Neuron (in vitro differentiated cells): ENCODE measurements at regions not wholly inside any gene's neighbourhood (a gene's known extent, or its start where the extent isn't known, plus 50 kb on each side); places are given as distances from the start of the nearest gene placed in this dataset.

ENCODE experiments used
- H2AFZ ChIP-seq: one replicate; pipeline ENCODE4 v1.6.1; 2013; ENCODE audit warnings: low read depth, mild to moderate bottlenecking, inconsistent platforms, low read length, moderate library complexity
- H3K27me3 ChIP-seq: one replicate; pipeline ENCODE4 v1.6.1; 2013; ENCODE audit warnings: low read length; ENCODE audit not compliant: insufficient read depth
- H3K36me3 ChIP-seq: one replicate; pipeline ENCODE4 v1.6.1; 2013; ENCODE audit warnings: low read length; ENCODE audit not compliant: insufficient read depth
- H3K4me1 ChIP-seq: one replicate; pipeline ENCODE4 v1.6.1; 2013; ENCODE audit warnings: low read length; ENCODE audit not compliant: insufficient read depth
- H3K4me3 ChIP-seq: 2 replicates; pipeline ENCODE4 v1.5.1; 2013; ENCODE audit warnings: mild to moderate bottlenecking, low read length, moderate library complexity
- H3K9me3 ChIP-seq: one replicate; pipeline ENCODE4 v1.6.1; 2013; ENCODE audit warnings: low read length

- H3K4me3 ChIP-seq: no peak overlapping the region
- no peaks in the 10 kb centered on the region for H3K36me3 ChIP-seq
- no peaks in the 10 kb centered on the region for H3K4me1 ChIP-seq
Observed at GRCh38 chr2:64287202-64287740, 143.1 kb upstream of the PELI1 start.

GRCh38 chr2:64288321-64289193 lies 144.3 kb upstream of the PELI1 start:
- Histone ChIP-seq H3K36me3 (no peaks in the 10 kb centered on the region), H3K4me1 (no peaks in the 10 kb centered on the region), H3K4me3 (no peak overlapping the region), H3K27me3 (no peaks in the 10 kb centered on the region), H3K9me3 (no peaks in the 10 kb centered on the region), H2AFZ (no peak overlapping the region)

More at GRCh38 chr2:64287202-64287740, 143.1 kb upstream of the PELI1 start:
- no peaks in the 10 kb centered on the region for H3K9me3 ChIP-seq
- H3K27me3 ChIP-seq: no peaks in the 10 kb centered on the region
- no peak overlapping the region for H2AFZ ChIP-seq

GRCh38 chr2:64289251-64289650 lies 145.0 kb upstream of the PELI1 start:
- Histone ChIP-seq H3K9me3 (no peaks in the 10 kb centered on the region), H3K4me1 (no peaks in the 10 kb centered on the region), H2AFZ (no peak overlapping the region), H3K4me3 (no peak overlapping the region), H3K27me3 (no peaks in the 10 kb centered on the region), H3K36me3 (no peaks in the 10 kb centered on the region)

GRCh38 chr2:64289737-64290136 lies 145.5 kb upstream of the PELI1 start:
- H3K9me3 ChIP-seq: no peaks in the 10 kb centered on the region
- no peaks in the 10 kb centered on the region for H3K27me3 ChIP-seq
- no peaks in the 10 kb centered on the region for H3K4me1 ChIP-seq
- H2AFZ ChIP-seq: no peak overlapping the region
- no peak overlapping the region for H3K4me3 ChIP-seq
- H3K36me3 ChIP-seq: no peaks in the 10 kb centered on the region

DNA sequence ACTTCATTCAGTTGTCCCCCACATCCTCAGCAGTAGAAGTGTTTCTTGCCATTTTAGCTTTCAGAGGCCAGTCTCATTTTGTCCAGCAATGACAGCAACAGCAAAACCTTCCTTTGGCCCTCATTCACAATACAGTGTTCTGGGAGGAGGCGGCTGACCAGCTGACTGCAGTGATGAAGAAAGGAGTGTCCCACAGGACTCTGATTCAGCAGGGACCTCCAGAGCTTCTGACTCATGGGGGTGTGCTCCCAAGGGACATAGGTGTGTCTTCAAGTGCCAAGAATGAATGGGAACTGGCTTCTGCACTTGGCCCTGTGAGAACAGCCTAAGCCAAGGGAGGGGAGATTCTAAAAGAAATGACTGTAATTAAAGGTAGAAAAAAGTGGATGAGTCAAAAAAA lies 147.0 kb upstream of the PELI1 start:
- Histone ChIP-seq H3K36me3 (no peaks in the 10 kb centered on the region), H3K4me1 (no peaks in the 10 kb centered on the region), H3K4me3 (no peak overlapping the region), H2AFZ (no peak overlapping the region), H3K9me3 (no peaks in the 10 kb centered on the region), H3K27me3 (peaks cover 3% of the 10 kb centered on the region)

DNA sequence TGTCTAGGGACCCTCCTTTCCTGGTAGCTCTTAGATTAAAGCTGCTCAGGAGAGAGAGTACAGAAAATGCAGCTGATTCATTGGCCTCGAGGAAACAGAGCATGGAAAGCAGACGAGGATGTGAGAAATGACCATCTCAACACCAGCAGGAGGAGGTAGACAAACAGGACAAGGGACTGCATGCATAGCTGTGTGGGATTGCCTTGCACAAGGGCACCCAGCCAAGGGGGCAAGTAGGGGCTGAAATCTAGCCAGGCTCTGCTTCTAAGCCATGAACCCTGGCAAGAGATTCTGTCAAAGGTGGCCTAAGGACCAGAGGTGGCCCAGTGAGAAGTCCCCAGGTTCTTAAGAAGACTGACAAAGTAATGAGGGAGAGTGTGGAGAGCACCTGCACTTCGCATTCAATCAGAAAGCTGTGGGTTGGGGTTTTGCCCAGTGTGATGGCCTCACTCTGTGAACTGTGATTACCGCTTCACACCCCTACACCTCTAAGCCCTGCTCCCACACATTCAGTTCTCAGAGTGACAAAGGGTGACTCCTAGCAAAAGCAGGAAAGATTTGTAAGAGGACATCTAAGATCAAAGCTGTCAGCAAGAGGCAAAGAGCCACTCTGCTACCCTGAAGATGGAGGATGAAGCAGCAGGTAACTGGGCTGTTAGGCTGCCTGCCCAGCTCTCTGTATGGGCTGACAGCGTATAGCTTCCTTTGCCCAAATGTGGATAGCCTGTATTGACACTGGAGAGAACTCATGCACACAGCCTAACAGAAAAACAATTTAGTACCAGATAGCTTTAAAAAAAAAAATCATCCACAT lies 151.3 kb upstream of the PELI1 start:
- Histone ChIP-seq H2AFZ (no peak overlapping the region), H3K36me3 (no peaks in the 10 kb centered on the region), H3K4me3 (no peak overlapping the region), H3K9me3 (no peaks in the 10 kb centered on the region), H3K4me1 (no peaks in the 10 kb centered on the region), H3K27me3 (peaks cover 3% of the 10 kb centered on the region)

- Histone ChIP-seq H3K4me1 (no peaks in the 10 kb centered on the region), H3K36me3 (no peaks in the 10 kb centered on the region), H3K4me3 (no peak overlapping the region), H3K9me3 (no peaks in the 10 kb centered on the region), H3K27me3 (peaks cover 3% of the 10 kb centered on the region), H2AFZ (no peak overlapping the region)
Observed at GRCh38 chr2:64296140-64296480, 151.9 kb upstream of the PELI1 start.

DNA sequence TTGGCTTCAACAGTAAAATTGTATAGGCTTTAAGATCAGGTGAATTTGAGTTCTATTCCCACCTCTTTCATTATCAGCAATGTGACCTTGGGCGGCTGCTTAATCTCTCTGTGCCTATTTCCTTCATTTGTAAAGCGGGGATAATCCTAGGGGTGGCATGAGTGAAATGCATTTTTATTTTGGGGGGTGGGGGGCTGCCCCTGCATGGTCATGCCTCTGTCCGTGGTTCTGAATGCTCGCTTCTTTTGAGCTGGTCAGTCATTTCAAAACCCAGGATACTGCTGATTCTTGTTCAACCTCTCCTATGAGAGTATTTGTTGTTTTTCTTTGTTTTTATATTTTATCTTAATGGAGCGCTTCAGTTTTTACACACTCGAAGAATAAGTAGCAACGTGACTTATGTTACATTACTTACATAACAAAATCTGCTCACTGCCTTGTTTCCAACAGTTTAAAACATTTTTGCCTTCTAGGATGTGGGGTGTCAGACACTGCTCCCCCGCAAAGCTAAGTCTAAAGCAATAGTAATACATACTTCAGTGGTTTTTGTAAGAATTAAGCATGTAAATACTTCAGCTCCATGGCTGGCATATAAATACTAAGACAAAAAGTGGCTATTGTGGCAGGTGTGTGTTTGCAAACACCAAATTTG lies 152.6 kb upstream of the PELI1 start:
- Histone ChIP-seq H2AFZ (no peak overlapping the region), H3K9me3 (no peaks in the 10 kb centered on the region), H3K4me1 (no peaks in the 10 kb centered on the region), H3K27me3 (peaks cover 3% of the 10 kb centered on the region), H3K36me3 (no peaks in the 10 kb centered on the region), H3K4me3 (no peak overlapping the region)

- Histone ChIP-seq H3K9me3 (no peaks in the 10 kb centered on the region), H3K4me3 (no peak overlapping the region)
Observed at GRCh38 chr2:64298161-64298560, 153.9 kb upstream of the PELI1 start.

GRCh38 chr2:64300066-64300465 lies 153.9 kb upstream of the LGALSL start:
- Histone ChIP-seq H2AFZ (no peak overlapping the region), H3K4me1 (no peaks in the 10 kb centered on the region), H3K27me3 (peaks cover 3% of the 10 kb centered on the region), H3K4me3 (no peak overlapping the region), H3K36me3 (no peaks in the 10 kb centered on the region), H3K9me3 (no peaks in the 10 kb centered on the region)

More at GRCh38 chr2:64298161-64298560, 153.9 kb upstream of the PELI1 start:
- H3K36me3 ChIP-seq: no peaks in the 10 kb centered on the region
- H3K27me3 ChIP-seq: peaks cover 3% of the 10 kb centered on the region
- H3K4me1 ChIP-seq: no peaks in the 10 kb centered on the region
- no peak overlapping the region for H2AFZ ChIP-seq

GRCh38 chr2:64303250-64303649 lies 150.7 kb upstream of the LGALSL start:
- Histone ChIP-seq H3K9me3 (no peaks in the 10 kb centered on the region), H2AFZ (no peak overlapping the region), H3K4me1 (no peaks in the 10 kb centered on the region), H3K4me3 (no peak overlapping the region), H3K36me3 (no peaks in the 10 kb centered on the region), H3K27me3 (no peaks in the 10 kb centered on the region)

- Histone ChIP-seq H3K27me3 (no peaks in the 10 kb centered on the region), H3K4me3 (no peak overlapping the region), H3K36me3 (no peaks in the 10 kb centered on the region), H2AFZ (no peak overlapping the region), H3K9me3 (no peaks in the 10 kb centered on the region), H3K4me1 (peaks cover 11% of the 10 kb centered on the region)
Observed at GRCh38 chr2:64307421-64307820, 146.5 kb upstream of the LGALSL start.
